ENCODE measurements at regions not wholly inside any gene's neighbourhood (a gene's known extent, or its start where the extent isn't known, plus 50 kb on each side); places are given as distances from the start of the nearest gene placed in this dataset.

- Mint-ChIP-seq H3K4me1 (ENCODE audit: unreplicated experiment) (no peaks in the 10 kb centered on the region), H3K36me3 (ENCODE audit: low read depth, unreplicated experiment) (no peaks in the 10 kb centered on the region), H3K9me3 (ENCODE audit: unreplicated experiment) (no peaks in the 10 kb centered on the region), H3K4me3 (ENCODE audit: unreplicated experiment) (no peak overlapping the region), H3K27ac (ENCODE audit: unreplicated experiment) (no peak overlapping the region), H3K27me3 (ENCODE audit: unreplicated experiment) (no peaks in the 10 kb centered on the region)
- no peak for DNase-seq (ENCODE audit: low spot score)
- no peak for TF ChIP-seq CTCF (IDR thresholded peaks at IDR 0.05; ENCODE audit: unreplicated experiment)
Measured at GRCh38 chr3:106004137-106004681, 135.4 kb upstream of the CBLB start.

DNA sequence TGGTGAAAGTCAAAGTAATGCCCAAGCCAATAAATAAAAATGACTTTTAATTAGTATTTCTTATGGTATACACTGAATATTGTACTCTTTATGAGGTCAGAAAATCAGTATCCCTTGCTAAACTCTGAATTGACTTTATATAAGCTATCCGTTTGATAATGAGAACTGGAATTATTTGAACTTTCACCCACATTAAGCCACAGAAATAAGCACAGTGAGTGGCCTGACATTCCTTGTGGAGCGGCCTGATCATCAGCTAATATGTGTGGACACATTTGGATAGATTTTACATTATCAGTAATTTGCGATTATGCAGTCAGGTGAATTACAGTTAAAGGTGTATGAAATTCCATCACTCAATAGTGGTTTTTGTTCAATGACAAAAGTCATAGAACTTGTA lies 136.0 kb upstream of the CBLB start:
- TF ChIP-seq CTCF (IDR thresholded peaks at IDR 0.05; ENCODE audit: unreplicated experiment) = no peak
- no peak for DNase-seq (ENCODE audit: low spot score)
- H3K4me3 Mint-ChIP-seq (ENCODE audit: unreplicated experiment) = no peak overlapping the region
- no peak overlapping the region for H3K27ac Mint-ChIP-seq (ENCODE audit: unreplicated experiment)
- H3K27me3 Mint-ChIP-seq (ENCODE audit: unreplicated experiment) = no peaks in the 10 kb centered on the region
- no peaks in the 10 kb centered on the region for H3K36me3 Mint-ChIP-seq (ENCODE audit: low read depth, unreplicated experiment)
- H3K4me1 Mint-ChIP-seq (ENCODE audit: unreplicated experiment) = no peaks in the 10 kb centered on the region
- H3K9me3 Mint-ChIP-seq (ENCODE audit: unreplicated experiment) = no peaks in the 10 kb centered on the region

GRCh38 chr3:106006001-106006400 lies 137.2 kb upstream of the CBLB start:
- H3K27ac Mint-ChIP-seq (ENCODE audit: unreplicated experiment) = no peak overlapping the region
- no peaks in the 10 kb centered on the region for H3K27me3 Mint-ChIP-seq (ENCODE audit: unreplicated experiment)
- H3K36me3 Mint-ChIP-seq (ENCODE audit: low read depth, unreplicated experiment) = no peaks in the 10 kb centered on the region
- no peak for DNase-seq (ENCODE audit: low spot score)
- no peaks in the 10 kb centered on the region for H3K9me3 Mint-ChIP-seq (ENCODE audit: unreplicated experiment)
- TF ChIP-seq CTCF (IDR thresholded peaks at IDR 0.05; ENCODE audit: unreplicated experiment) = no peak
- no peaks in the 10 kb centered on the region for H3K4me1 Mint-ChIP-seq (ENCODE audit: unreplicated experiment)
- no peak overlapping the region for H3K4me3 Mint-ChIP-seq (ENCODE audit: unreplicated experiment)

DNA sequence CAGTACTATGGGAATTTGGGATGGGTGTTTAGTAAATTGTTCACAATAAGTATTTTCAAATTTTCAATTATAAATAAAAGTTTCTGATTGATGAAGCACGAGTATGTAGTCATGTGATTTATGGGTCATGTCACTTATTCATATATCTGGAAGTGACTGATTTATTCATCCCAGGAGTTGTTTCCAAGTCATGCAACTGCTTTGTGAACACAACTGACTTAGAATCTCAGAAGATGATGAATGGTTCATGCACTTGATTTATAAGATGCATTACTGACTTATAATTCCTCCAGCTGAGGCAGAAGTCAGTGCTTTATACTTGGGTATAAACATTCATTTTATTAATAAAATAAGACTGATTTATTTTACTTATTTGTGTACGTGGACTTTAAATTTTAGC lies 137.8 kb upstream of the CBLB start:
- Mint-ChIP-seq H3K27me3 (ENCODE audit: unreplicated experiment) (no peaks in the 10 kb centered on the region), H3K4me1 (ENCODE audit: unreplicated experiment) (no peaks in the 10 kb centered on the region), H3K4me3 (ENCODE audit: unreplicated experiment) (no peak overlapping the region), H3K9me3 (ENCODE audit: unreplicated experiment) (no peaks in the 10 kb centered on the region), H3K27ac (ENCODE audit: unreplicated experiment) (no peak overlapping the region), H3K36me3 (ENCODE audit: low read depth, unreplicated experiment) (no peaks in the 10 kb centered on the region)
- no peak for TF ChIP-seq CTCF (IDR thresholded peaks at IDR 0.05; ENCODE audit: unreplicated experiment)
- no peak for DNase-seq (ENCODE audit: low spot score)

DNA sequence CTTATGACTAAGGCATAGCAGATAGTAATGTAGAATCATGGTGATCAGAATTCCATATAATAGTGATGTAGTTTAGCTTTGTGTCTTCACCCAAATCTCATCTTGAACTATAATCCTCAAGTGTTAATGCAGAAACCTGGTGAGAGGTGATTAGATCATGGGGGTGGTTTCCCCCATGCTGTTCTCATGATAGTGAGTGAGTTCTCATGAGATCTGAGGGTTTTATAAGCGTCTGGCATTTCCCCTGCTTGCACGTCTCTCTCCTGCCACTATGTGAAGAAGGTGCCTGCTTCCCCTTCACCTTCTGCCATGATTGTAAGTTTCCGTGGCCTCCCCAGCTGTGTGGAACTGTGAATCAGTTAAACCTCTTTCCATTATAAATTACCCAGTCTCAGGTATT lies 138.7 kb upstream of the CBLB start:
- no peak for DNase-seq (ENCODE audit: low spot score)
- no peaks in the 10 kb centered on the region for H3K27me3 Mint-ChIP-seq (ENCODE audit: unreplicated experiment)
- H3K36me3 Mint-ChIP-seq (ENCODE audit: low read depth, unreplicated experiment) = no peaks in the 10 kb centered on the region
- TF ChIP-seq CTCF (IDR thresholded peaks at IDR 0.05; ENCODE audit: unreplicated experiment) = no peak
- H3K9me3 Mint-ChIP-seq (ENCODE audit: unreplicated experiment) = no peaks in the 10 kb centered on the region
- H3K4me3 Mint-ChIP-seq (ENCODE audit: unreplicated experiment) = no peak overlapping the region
- H3K27ac Mint-ChIP-seq (ENCODE audit: unreplicated experiment) = no peak overlapping the region
- H3K4me1 Mint-ChIP-seq (ENCODE audit: unreplicated experiment) = no peaks in the 10 kb centered on the region

Measured in endothelial cell (in vitro differentiated cells).